Tibial nerve (tissue), 4 donors: ENCODE measurements at regions not wholly inside any gene's neighbourhood (a gene's known extent, or its start where the extent isn't known, plus 50 kb on each side); places are given as distances from the start of the nearest gene placed in this dataset.

Experiments used
- DNase-seq, 2 donors: peaks; one replicate each; pipeline ENCODE4 v3.0.0-alpha.2; 2019; ENCODE audit warnings: low spot score in 2 of 2
- H3K27ac ChIP-seq, 4 donors: fragments of 200-600 bp; sonication (generic) in 3 of 4; one replicate each; pipeline ENCODE4 v1.5.1; 2017 to 2019; ENCODE audit warnings: mild to moderate bottlenecking in 1 of 4
- H3K27me3 ChIP-seq, 2 donors: fragments of 200-600 bp; sonication (generic) in 1 of 2; one replicate each; pipeline versions ENCODE4 v1.5.1 to v1.6.0; 2017 to 2019
- H3K36me3 ChIP-seq, 3 donors: fragments of 200-600 bp; sonication (generic); one replicate each; pipeline ENCODE4 v1.5.1; 2018 to 2019
- H3K4me1 ChIP-seq, 4 donors: fragments of 200-600 bp; sonication (generic) in 3 of 4; one replicate each; pipeline ENCODE4 v1.5.1; 2017 to 2019
- H3K4me3 ChIP-seq, 4 donors: fragments of 200-600 bp; sonication (generic) in 3 of 4; one replicate each; pipeline ENCODE4 v1.5.1; 2017 to 2019; ENCODE audit warnings: mild to moderate bottlenecking in 1 of 4, moderate library complexity in 1 of 4
- H3K9me3 ChIP-seq, 4 donors: fragments of 200-600 bp; sonication (generic) in 3 of 4; one replicate each; pipeline ENCODE4 v1.5.1; 2017 to 2019
- CTCF ChIP-seq, 5 experiments: fragments of 200-600 bp in 3 of 5; fragments of 450-650 bp in 2 of 5; sonication (generic) in 3 of 5; IDR thresholded peaks; one replicate each; pipeline ENCODE4 v1.5.1; 2016 to 2019; ENCODE audit warnings: antibody characterized with exemption in 5 of 5, mild to moderate bottlenecking in 3 of 5, moderate library complexity in 2 of 5
- EP300 ChIP-seq, 2 donors: sonication (generic); formaldehyde crosslinking; IDR thresholded peaks; one replicate each; pipeline ENCODE4 v1.6.1; 2017; ENCODE audit warnings: antibody characterized with exemption in 2 of 2, mild to moderate bottlenecking in 1 of 2
- POLR2A ChIP-seq, 2 donors: fragments of 450-650 bp; IDR thresholded peaks; one replicate each; pipeline ENCODE4 v1.6.1; 2017; ENCODE audit warnings: antibody characterized with exemption in 2 of 2, mild to moderate bottlenecking in 2 of 2, moderate library complexity in 2 of 2
- WGBS, 2 donors: methylation state at CpG; one replicate each; pipeline ENCODE4 v1.1.5; 2018; 5-methylcytosine and 5-hydroxymethylcytosine counted together

DNA sequence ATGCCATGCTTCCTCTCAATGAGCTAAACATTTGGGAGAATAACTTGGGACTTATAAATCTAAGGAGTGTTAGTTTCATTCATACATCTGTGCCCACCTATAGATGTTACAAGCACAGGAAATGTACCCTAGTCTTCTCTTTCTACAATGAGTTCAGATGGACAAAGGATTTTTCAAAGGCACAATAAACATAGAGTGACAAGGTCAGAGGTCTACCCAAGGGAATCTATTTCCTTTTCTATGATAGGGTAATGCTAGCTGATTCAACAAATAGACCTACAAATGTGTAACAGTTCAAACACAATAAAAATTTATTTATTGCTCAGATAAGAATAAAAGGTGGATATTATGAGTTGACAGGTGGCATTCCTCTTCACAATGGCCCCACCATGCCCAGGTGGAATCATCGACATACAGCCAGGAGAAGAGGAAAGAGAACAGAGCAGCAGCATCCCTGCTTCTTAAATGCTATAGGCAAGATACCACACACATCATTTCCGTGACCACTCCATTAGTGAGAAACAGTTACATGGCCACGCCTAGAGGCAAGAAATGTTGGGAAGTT, 421.8 kb downstream of the HNRNPD start:
- Histone ChIP-seq H3K27me3 (no peaks in the 10 kb centered on the region), H3K4me1 (no peaks in the 10 kb centered on the region), H3K4me3 (no peak overlapping the region), H3K27ac (no peak overlapping the region), H3K9me3 (no peaks in the 10 kb centered on the region), H3K36me3 (no peaks in the 10 kb centered on the region)
- DNase-seq: no peak
- WGBS, 2 donors: 90 to 99% methylated on average over 3 of the region's 3 CpGs
- TF ChIP-seq EP300 (IDR thresholded peaks at IDR 0.05): no peak
- TF ChIP-seq CTCF (IDR thresholded peaks at IDR 0.05): no peak
- no peak for TF ChIP-seq POLR2A (IDR thresholded peaks at IDR 0.05)

GRCh38 chr4:81946996-81947395, 426.8 kb downstream of the HNRNPD start:
- no peaks in the 10 kb centered on the region for H3K9me3 ChIP-seq
- WGBS, 2 donors: 28 to 35% methylated on average over 4 of the region's 4 CpGs
- no peaks in the 10 kb centered on the region for H3K27me3 ChIP-seq
- H3K4me3 ChIP-seq: no peak overlapping the region
- H3K27ac ChIP-seq: no peak overlapping the region
- DNase-seq: no peak
- H3K36me3 ChIP-seq: no peaks in the 10 kb centered on the region
- no peaks in the 10 kb centered on the region for H3K4me1 ChIP-seq
- TF ChIP-seq POLR2A (IDR thresholded peaks at IDR 0.05): no peak
- no peak for TF ChIP-seq CTCF (IDR thresholded peaks at IDR 0.05)
- TF ChIP-seq EP300 (IDR thresholded peaks at IDR 0.05): no peak

DNA sequence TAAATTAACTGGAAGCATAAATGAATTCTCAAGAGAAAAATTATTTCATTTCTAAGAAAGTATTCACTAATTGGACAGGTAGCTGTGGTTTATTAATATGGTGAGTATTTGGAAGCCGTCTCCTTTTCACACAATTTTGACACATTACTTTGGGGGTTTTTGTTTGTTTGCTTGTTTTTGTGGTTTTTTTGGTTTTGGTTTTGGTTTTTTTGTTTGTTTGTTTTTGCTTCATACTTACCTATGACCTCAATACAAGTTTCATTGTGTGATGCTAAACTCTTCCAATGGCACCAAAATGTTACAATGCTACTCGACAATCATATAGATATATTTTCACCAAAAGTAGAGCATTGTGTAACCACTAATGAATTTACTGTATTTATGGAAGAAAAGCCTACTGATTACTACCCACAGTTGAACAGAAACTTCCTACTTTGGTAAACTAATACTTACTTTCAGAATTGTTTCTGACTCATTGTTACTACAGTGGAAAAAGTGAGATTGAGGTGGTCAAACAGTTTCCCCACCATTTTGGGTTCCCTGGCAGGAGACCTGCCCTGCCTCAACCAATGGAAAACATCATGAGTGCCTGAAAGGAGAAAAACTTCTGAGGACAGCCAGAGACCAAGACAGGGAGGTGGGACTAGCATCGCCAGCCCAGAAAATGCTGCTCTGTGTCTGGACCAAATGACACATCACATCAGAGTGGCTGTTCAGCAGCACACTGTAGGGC, 443.1 kb downstream of the HNRNPD start:
- Histone ChIP-seq H3K36me3 (no peaks in the 10 kb centered on the region), H3K4me1 (no peaks in the 10 kb centered on the region), H3K27ac (no peak overlapping the region), H3K27me3 (no peaks in the 10 kb centered on the region), H3K4me3 (no peak overlapping the region), H3K9me3 (peaks cover 0 to 7% (median 0%) of the 10 kb centered on the region in 4 donors)
- 87 to 94% methylated on average over 3 of the region's 3 CpGs for WGBS, 2 donors
- DNase-seq: no peak
- TF ChIP-seq EP300 (IDR thresholded peaks at IDR 0.05) (no peak), CTCF (IDR thresholded peaks at IDR 0.05) (no peak)

GRCh38 chr4:81923140-81923539, 450.7 kb downstream of the HNRNPD start:
- no peak for DNase-seq
- Histone ChIP-seq H3K36me3 (no peaks in the 10 kb centered on the region), H3K9me3 (no peaks in the 10 kb centered on the region), H3K27ac (no peak overlapping the region), H3K27me3 (no peaks in the 10 kb centered on the region), H3K4me3 (no peak overlapping the region), H3K4me1 (no peaks in the 10 kb centered on the region)
- TF ChIP-seq EP300 (IDR thresholded peaks at IDR 0.05) (no peak), CTCF (IDR thresholded peaks at IDR 0.05) (no peak), POLR2A (IDR thresholded peaks at IDR 0.05) (no peak)
- WGBS, 2 donors: 67 to 78% methylated on average over 2 of the region's 2 CpGs

- Histone ChIP-seq H3K27ac (no peak overlapping the region), H3K36me3 (no peaks in the 10 kb centered on the region), H3K9me3 (no peaks in the 10 kb centered on the region), H3K4me3 (no peak overlapping the region), H3K4me1 (no peaks in the 10 kb centered on the region), H3K27me3 (no peaks in the 10 kb centered on the region)
- no peak for TF ChIP-seq EP300 (IDR thresholded peaks at IDR 0.05)
- DNase-seq: no peak
- WGBS, 2 donors: 27 to 50% methylated on average over 3 of the region's 3 CpGs
Measured at GRCh38 chr4:81922313-81922712, 450.6 kb upstream of the RASGEF1B start.
